Activated CD4-positive, alpha-beta T cell treated with anti-CD3 and anti-CD28 coated beads, Interleukin-2, amount 50 U/mL, for 16 hours (primary cell): ENCODE measurements at regions not wholly inside any gene's neighbourhood (a gene's known extent, or its start where the extent isn't known, plus 50 kb on each side); places are given as distances from the start of the nearest gene placed in this dataset.

Experiments
- DNase-seq: peaks from one replicate; pipeline ENCODE4 v3.0.0-alpha.2; 2020

- no peak for DNase-seq
Measured at GRCh38 chr5:52504584-52505240, 283.0 kb upstream of the ITGA1 start.

GRCh38 chr5:52517667-52518066 lies 270.0 kb upstream of the ITGA1 start:
- no peak for DNase-seq

- DNase-seq, result no peak
Measured at GRCh38 chr5:52520171-52520570, 267.5 kb upstream of the ITGA1 start.

GRCh38 chr5:52521236-52521635 lies 266.5 kb upstream of the ITGA1 start:
- DNase-seq, result no peak

- no peak for DNase-seq
Measured at GRCh38 chr5:52523701-52524100, 264.0 kb upstream of the ITGA1 start.

- DNase-seq, result no peak
Measured at GRCh38 chr5:52531105-52531504, 256.6 kb upstream of the ITGA1 start.

- DNase-seq, result no peak
Measured at GRCh38 chr5:52543594-52543993, 244.1 kb upstream of the ITGA1 start.

- DNase-seq, result no peak
Measured at GRCh38 chr5:52544738-52545137, 243.0 kb upstream of the ITGA1 start.

- DNase-seq, result no peak
Measured at GRCh38 chr5:52554293-52554692, 233.4 kb upstream of the ITGA1 start.

GRCh38 chr5:52560366-52560765 lies 227.3 kb upstream of the ITGA1 start:
- DNase-seq, result no peak

- no peak for DNase-seq
Measured at GRCh38 chr5:52562473-52562872, 225.2 kb upstream of the ITGA1 start.

- DNase-seq, result no peak
Measured at GRCh38 chr5:52564587-52564986, 223.1 kb upstream of the ITGA1 start.

- no peak for DNase-seq
Measured at GRCh38 chr5:52577546-52577945, 210.2 kb upstream of the ITGA1 start.

GRCh38 chr5:52579391-52579790 lies 208.3 kb upstream of the ITGA1 start:
- DNase-seq, result no peak

GRCh38 chr5:52580921-52581320 lies 206.8 kb upstream of the ITGA1 start:
- no peak for DNase-seq

GRCh38 chr5:52582313-52582712 lies 205.4 kb upstream of the ITGA1 start:
- no peak for DNase-seq

- DNase-seq, result no peak
Measured at GRCh38 chr5:52587131-52587530, 200.6 kb upstream of the ITGA1 start.

GRCh38 chr5:52597625-52598024 lies 190.1 kb upstream of the ITGA1 start:
- no peak for DNase-seq

GRCh38 chr5:52598968-52599367 lies 188.7 kb upstream of the ITGA1 start:
- DNase-seq, result no peak

- DNase-seq, result no peak
Measured at GRCh38 chr5:52603778-52604554, 183.8 kb upstream of the ITGA1 start.

GRCh38 chr5:52605317-52606313 lies 182.1 kb upstream of the ITGA1 start:
- DNase-seq, result no peak

GRCh38 chr5:52607227-52607824 lies 180.4 kb upstream of the ITGA1 start:
- no peak for DNase-seq

GRCh38 chr5:52620315-52620714 lies 167.4 kb upstream of the ITGA1 start:
- DNase-seq, result no peak
